Endothelial cell of umbilical vein (primary cell): ENCODE measurements at regions not wholly inside any gene's neighbourhood (a gene's known extent, or its start where the extent isn't known, plus 50 kb on each side); places are given as distances from the start of the nearest gene placed in this dataset.

ENCODE experiments used
- BruUV-seq: library from RNA; stranded (reverse); fragments of 400-500 nt; replicated peaks from 2 replicates; lab custom pipeline; 2021; lab: Mats Ljungman, UMichigan
- CTCF ChIA-PET: fragments of 300-600, 350-600 bp; sonication (Branson Sonifier 250); formaldehyde crosslinking; loops from one replicate; lab custom pipeline; 2021; ENCODE audit warnings: antibody characterized with exemption, inconsistent platforms; lab: Charles Lee
- POLR2A ChIA-PET: fragments of 300-600, 350-600 bp; sonication (Branson Sonifier 250); formaldehyde crosslinking; loops from one replicate; lab custom pipeline; 2021; ENCODE audit warnings: antibody characterized with exemption, inconsistent platforms; lab: Charles Lee
- DNase-seq: peaks from one replicate; pipeline ENCODE4 v3.0.0-alpha.2; 2011; ENCODE audit warnings: low read depth, low spot score
- FAIRE-seq: peaks from 2 replicates; lab custom pipeline; 2011; peaks lifted over from hg19 to GRCh38; lab: Jason Lieb, UNC
- H2AFZ ChIP-seq: 2 replicates; pipeline ENCODE4 v1.6.0; 2012; ENCODE audit warnings: low read depth, low read length, control low read depth, inconsistent platforms
- H3K27ac ChIP-seq: 2 replicates; pipeline ENCODE4 v1.5.1; 2011; ENCODE audit warnings: low read depth, mild to moderate bottlenecking, control low read depth, low read length, moderate library complexity; ENCODE audit not compliant: insufficient read depth
- H3K27me3 ChIP-seq, 2 experiments: 2 replicates each; pipeline versions ENCODE4 v1.6.0 to v1.6.1; 2011; ENCODE audit warnings: low read length in 2 of 2, mixed read lengths in 1 of 2; ENCODE audit not compliant: control insufficient read depth in 2 of 2, insufficient read depth in 2 of 2
- H3K36me3 ChIP-seq, 2 experiments: 2 replicates in 1 of 2; 3 replicates in 1 of 2; pipeline ENCODE4 v1.5.1; 2011; ENCODE audit warnings: low read length in 2 of 2, mild to moderate bottlenecking in 1 of 2, moderate library complexity in 1 of 2; ENCODE audit not compliant: control insufficient read depth in 2 of 2, insufficient read depth in 2 of 2; ENCODE audit errors: extremely low read depth in 1 of 2
- H3K4me1 ChIP-seq: 3 replicates; pipeline ENCODE4 v1.5.1; 2011; ENCODE audit warnings: mild to moderate bottlenecking, low read length; ENCODE audit not compliant: control insufficient read depth, insufficient read depth; ENCODE audit errors: extremely low read depth
- H3K4me2 ChIP-seq: 2 replicates; pipeline ENCODE4 v1.6.1; 2011; ENCODE audit warnings: low read length, control low read depth, mixed read lengths; ENCODE audit not compliant: insufficient read depth
- H3K4me3 ChIP-seq, 3 experiments: fragments of 200-600 bp in 1 of 3; sonication (generic), shearing (Covaris generic) in 1 of 3; replicated peaks in 1 of 3; 2 replicates each; pipeline ENCODE4 v1.5.1; 2011 to 2016; ENCODE audit warnings: control low read depth in 3 of 3, low read length in 3 of 3, mild to moderate bottlenecking in 2 of 3, inconsistent platforms in 1 of 3, low read depth in 1 of 3, moderate library complexity in 1 of 3; ENCODE audit not compliant: insufficient read depth in 1 of 3
- H3K79me2 ChIP-seq: 2 replicates; pipeline ENCODE4 v1.6.0; 2012; ENCODE audit warnings: low read length, inconsistent platforms; ENCODE audit not compliant: control insufficient read depth, insufficient read depth
- H3K9ac ChIP-seq: replicated peaks from 2 replicates; pipeline ENCODE3; 2011; ENCODE audit warnings: low read length, control low read depth; ENCODE audit not compliant: insufficient read depth; ENCODE audit errors: extremely low read depth
- H3K9me1 ChIP-seq: replicated peaks from 3 replicates; pipeline ENCODE4 v1.6.0; 2011; ENCODE audit warnings: mild to moderate bottlenecking, low read length; ENCODE audit not compliant: control insufficient read depth, insufficient read depth; ENCODE audit errors: extremely low read depth
- H3K9me3 ChIP-seq: replicated peaks from 2 replicates; pipeline ENCODE4 v1.5.1; 2012; ENCODE audit warnings: low read length, inconsistent platforms; ENCODE audit not compliant: control insufficient read depth, insufficient read depth
- H4K20me1 ChIP-seq: replicated peaks from 2 replicates; pipeline ENCODE3; 2011; ENCODE audit warnings: mild to moderate bottlenecking, low read length; ENCODE audit not compliant: control insufficient read depth, insufficient read depth; ENCODE audit errors: extremely low read depth
- EZH2 ChIP-seq: IDR thresholded peaks from 2 replicates; pipeline ENCODE4 v1.6.1; 2012; ENCODE audit warnings: borderline replicate concordance, low read depth, mild to moderate bottlenecking, moderate library complexity, low read length, inconsistent platforms; ENCODE audit not compliant: severe bottlenecking
- FOS ChIP-seq: IDR thresholded peaks from 2 replicates; pipeline ENCODE4 v1.6.1; 2011; ENCODE audit warnings: mild to moderate bottlenecking, low read length, moderate library complexity, borderline replicate concordance; ENCODE audit not compliant: insufficient read depth
- JUN ChIP-seq: IDR thresholded peaks from 2 replicates; pipeline ENCODE4 v1.6.1; 2011; ENCODE audit warnings: borderline replicate concordance, low read depth; ENCODE audit not compliant: insufficient read length, insufficient read depth
- MYC ChIP-seq: IDR thresholded peaks from one replicate; pipeline ENCODE4 v1.6.1; 2011; ENCODE audit warnings: mild to moderate bottlenecking, low read depth, low read length
- POLR2A ChIP-seq: IDR thresholded peaks from 2 replicates; pipeline ENCODE4 v1.6.1; 2012; ENCODE audit warnings: low read depth, mild to moderate bottlenecking, control low read depth, low read length
- POLR2AphosphoS5 ChIP-seq: IDR thresholded peaks from 2 replicates; pipeline ENCODE4 v1.6.1; 2012; ENCODE audit warnings: low read depth, mild to moderate bottlenecking, control low read depth, low read length, moderate library complexity; ENCODE audit not compliant: insufficient read depth
- dilution Hi-C: fragments of 300-500 bp; cut with MboI; formaldehyde crosslinking; loops from one replicate; pipeline ENCODE4 v1.15.0; 2019; ENCODE audit warnings: low sequenced_read_pairs; ENCODE audit not compliant: extremely low pct_ligation_motif_present
- intact Hi-C: fragments of 100-400 bp; cut with micrococcal nuclease; formaldehyde crosslinking; loops from one replicate; pipeline ENCODE4 v1.10.0; 2022
- TF ChIP-seq, protein P1 (sequence below): IDR thresholded peaks from 2 replicates; pipeline ENCODE4 v1.6.1; 2011; ENCODE audit not compliant: insufficient read depth, insufficient read length
- TF ChIP-seq, protein P2 (sequence below), 2 donors: IDR thresholded peaks; 1 replicate in 1 of 2; 2 replicates in 1 of 2; pipeline ENCODE4 v1.5.1; 2011; ENCODE audit warnings: low read length in 2 of 2, mild to moderate bottlenecking in 2 of 2, moderate library complexity in 2 of 2, control low read depth in 1 of 2, inconsistent platforms in 1 of 2, low read depth in 1 of 2; ENCODE audit not compliant: insufficient read depth in 1 of 2; ENCODE audit errors: extremely low read depth in 1 of 2

DNA sequence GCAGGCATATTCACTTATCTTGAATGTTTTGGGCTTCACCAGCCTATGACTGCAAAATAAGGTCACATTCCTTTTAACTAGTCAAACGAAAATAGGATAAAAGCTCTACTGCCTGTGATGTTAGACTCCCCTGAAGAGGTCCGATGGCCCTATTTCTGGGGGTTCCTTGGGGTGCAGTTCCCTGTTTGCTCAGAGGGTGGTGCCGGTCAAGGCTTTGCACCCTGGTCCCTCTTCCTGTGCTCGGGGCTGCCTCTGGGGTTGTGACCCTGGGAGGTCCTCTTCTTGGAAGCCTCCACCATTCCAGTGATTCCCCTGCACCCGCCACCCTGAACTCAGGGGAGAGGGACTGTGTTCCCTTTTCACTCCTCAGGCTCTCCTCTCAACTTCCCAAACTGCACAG is 86.7 kb upstream of the ANKRD34C start:
- DNase-seq (no peak), FAIRE-seq (no peak)
- Histone ChIP-seq H3K36me3 (no peaks in the 10 kb centered on the region), H3K9ac (no peak overlapping the region), H3K9me3 (no peaks in the 10 kb centered on the region), H3K79me2 (no peaks in the 10 kb centered on the region), H3K27me3 (no peaks in the 10 kb centered on the region), H3K27ac (no peak overlapping the region), H3K4me2 (no peak overlapping the region), H2AFZ (no peak overlapping the region), H4K20me1 (no peaks in the 10 kb centered on the region), H3K9me1 (no peaks in the 10 kb centered on the region), H3K4me1 (no peaks in the 10 kb centered on the region), H3K4me3 (no peak overlapping the region)
- dilution Hi-C loops (no loop called here), intact Hi-C loops (no loop called here)
- POLR2A ChIA-PET, result no interaction called here
- BruUV-seq, result no TSS peak
- TF ChIP-seq, protein P1, sequence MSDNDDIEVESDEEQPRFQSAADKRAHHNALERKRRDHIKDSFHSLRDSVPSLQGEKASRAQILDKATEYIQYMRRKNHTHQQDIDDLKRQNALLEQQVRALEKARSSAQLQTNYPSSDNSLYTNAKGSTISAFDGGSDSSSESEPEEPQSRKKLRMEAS, result no peak
- no peak for TF ChIP-seq POLR2AphosphoS5
- no peak for TF ChIP-seq JUN
- no peak for TF ChIP-seq MYC
- no peak for TF ChIP-seq EZH2
- CTCF ChIA-PET, result interaction anchor here (0.6 kb wide), 1 partner anchor 11 kb away, joined by 3 read pairs; no protein-coding TSS in a partner anchor

DNA sequence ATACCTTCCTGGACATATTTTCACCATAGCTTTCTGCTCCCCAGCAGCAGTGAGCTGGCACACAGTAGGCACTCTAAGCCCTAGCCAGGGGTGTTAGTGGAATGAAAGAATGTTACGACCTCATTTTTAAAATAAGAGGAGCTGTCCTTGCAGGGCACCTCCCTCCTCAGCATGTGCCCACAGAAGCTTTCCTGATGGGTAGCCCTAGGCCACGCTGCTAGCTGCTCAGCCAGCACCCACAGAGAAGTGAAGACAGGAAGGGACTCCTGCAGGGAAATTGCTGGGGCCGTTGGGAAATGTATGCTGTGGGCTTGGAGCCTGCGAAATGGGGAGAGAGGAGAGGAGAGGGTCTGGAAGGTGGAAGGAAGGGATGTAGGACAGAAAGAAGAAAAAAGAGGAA is 87.3 kb upstream of the ANKRD34C start:
- H3K27ac ChIP-seq, result no peak overlapping the region
- BruUV-seq, result no TSS peak
- DNase-seq (no peak), FAIRE-seq (no peak)
- no peak overlapping the region for H2AFZ ChIP-seq
- dilution Hi-C loops (no loop called here), intact Hi-C loops (no loop called here)
- no peak overlapping the region for H3K9ac ChIP-seq
- no peak overlapping the region for H3K4me3 ChIP-seq
- TF ChIP-seq, protein P1, result no peak
- TF ChIP-seq JUN (no peak), POLR2A (no peak), POLR2AphosphoS5 (no peak), FOS (no peak), MYC (no peak)
- TF ChIP-seq, protein P2, sequence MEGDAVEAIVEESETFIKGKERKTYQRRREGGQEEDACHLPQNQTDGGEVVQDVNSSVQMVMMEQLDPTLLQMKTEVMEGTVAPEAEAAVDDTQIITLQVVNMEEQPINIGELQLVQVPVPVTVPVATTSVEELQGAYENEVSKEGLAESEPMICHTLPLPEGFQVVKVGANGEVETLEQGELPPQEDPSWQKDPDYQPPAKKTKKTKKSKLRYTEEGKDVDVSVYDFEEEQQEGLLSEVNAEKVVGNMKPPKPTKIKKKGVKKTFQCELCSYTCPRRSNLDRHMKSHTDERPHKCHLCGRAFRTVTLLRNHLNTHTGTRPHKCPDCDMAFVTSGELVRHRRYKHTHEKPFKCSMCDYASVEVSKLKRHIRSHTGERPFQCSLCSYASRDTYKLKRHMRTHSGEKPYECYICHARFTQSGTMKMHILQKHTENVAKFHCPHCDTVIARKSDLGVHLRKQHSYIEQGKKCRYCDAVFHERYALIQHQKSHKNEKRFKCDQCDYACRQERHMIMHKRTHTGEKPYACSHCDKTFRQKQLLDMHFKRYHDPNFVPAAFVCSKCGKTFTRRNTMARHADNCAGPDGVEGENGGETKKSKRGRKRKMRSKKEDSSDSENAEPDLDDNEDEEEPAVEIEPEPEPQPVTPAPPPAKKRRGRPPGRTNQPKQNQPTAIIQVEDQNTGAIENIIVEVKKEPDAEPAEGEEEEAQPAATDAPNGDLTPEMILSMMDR (IDR thresholded peaks at IDR 0.05; ENCODE audit: extremely low read depth in 1 of 2, insufficient read depth in 1 of 2, low read depth in 1 of 2, low read length in 2 of 2), result no peak
- no peaks in the 10 kb centered on the region for H3K36me3 ChIP-seq
- H3K79me2 ChIP-seq, result no peaks in the 10 kb centered on the region
- H3K27me3 ChIP-seq, result no peaks in the 10 kb centered on the region
- ChIA-PET POLR2A (no interaction called here), CTCF (interaction anchor here (0.6 kb wide), 1 partner anchor 11 kb away, joined by 3 read pairs; no protein-coding TSS in a partner anchor)
- no peaks in the 10 kb centered on the region for H3K4me1 ChIP-seq
- H3K9me3 ChIP-seq, result no peaks in the 10 kb centered on the region
- H3K9me1 ChIP-seq, result no peaks in the 10 kb centered on the region
- no peaks in the 10 kb centered on the region for H4K20me1 ChIP-seq
- H3K4me2 ChIP-seq, result no peak overlapping the region
